ENCODE measurements at regions not wholly inside any gene's neighbourhood (a gene's known extent, or its start where the extent isn't known, plus 50 kb on each side); places are given as distances from the start of the nearest gene placed in this dataset.

GRCh38 chrX:20319054-20319453 is 52.3 kb upstream of the RPS6KA3 start:
- no TSS peak for BruUV-seq (replicated peaks)
- H3K9me3 ChIP-seq (ENCODE audit: insufficient read depth, low read depth): no peaks in the 10 kb centered on the region
- CTCF ChIA-PET: no interaction called here
- no peak overlapping the region for H3K4me2 ChIP-seq
- no peak overlapping the region for H3K4me3 ChIP-seq
- POLR2A ChIA-PET (ENCODE audit: unreplicated experiment): no interaction called here
- no peak overlapping the region for H3K27ac ChIP-seq
- no peaks in the 10 kb centered on the region for H3K4me1 ChIP-seq (replicated peaks; ENCODE audit: insufficient read depth)
- TF ChIP-seq EZH2 (IDR thresholded peaks at IDR 0.05; ENCODE audit: low read depth) (no peak), CTCF (conservative IDR thresholded peaks at IDR 0.05) (no peak)
- H3K36me3 ChIP-seq (ENCODE audit: low read depth): no peaks in the 10 kb centered on the region
- no peaks in the 10 kb centered on the region for H3K27me3 ChIP-seq (ENCODE audit: insufficient read depth, low read depth)
- no peak overlapping the region for H2AFZ ChIP-seq
- H3F3A ChIP-seq (ENCODE audit: insufficient read depth, low read depth): no peaks in the 10 kb centered on the region
- H3K79me2 ChIP-seq (ENCODE audit: low read depth): no peaks in the 10 kb centered on the region
- H3K9me2 ChIP-seq (ENCODE audit: insufficient read depth): no peaks in the 10 kb centered on the region
- H4K20me1 ChIP-seq (ENCODE audit: insufficient read depth): no peaks in the 10 kb centered on the region
- intact Hi-C loops (cut with micrococcal nuclease; ENCODE audit: unreplicated experiment): no loop called here
- no peak for DNase-seq

GRCh38 chrX:20317873-20318272 is 51.2 kb upstream of the RPS6KA3 start:
- intact Hi-C loops (cut with micrococcal nuclease; ENCODE audit: unreplicated experiment): no loop called here
- no peak for DNase-seq
- TF ChIP-seq CTCF (conservative IDR thresholded peaks at IDR 0.05) (no peak), EZH2 (IDR thresholded peaks at IDR 0.05; ENCODE audit: low read depth) (no peak)
- H3K9me3 ChIP-seq (ENCODE audit: insufficient read depth, low read depth): no peaks in the 10 kb centered on the region
- no peaks in the 10 kb centered on the region for H3K9me2 ChIP-seq (ENCODE audit: insufficient read depth)
- ChIA-PET POLR2A (ENCODE audit: unreplicated experiment) (no interaction called here), CTCF (no interaction called here)
- H3F3A ChIP-seq (ENCODE audit: insufficient read depth, low read depth): no peaks in the 10 kb centered on the region
- H4K20me1 ChIP-seq (ENCODE audit: insufficient read depth): no peaks in the 10 kb centered on the region
- no peaks in the 10 kb centered on the region for H3K79me2 ChIP-seq (ENCODE audit: low read depth)
- no peaks in the 10 kb centered on the region for H3K27me3 ChIP-seq (ENCODE audit: insufficient read depth, low read depth)
- no peak overlapping the region for H3K27ac ChIP-seq
- H2AFZ ChIP-seq: no peak overlapping the region
- H3K4me1 ChIP-seq (replicated peaks; ENCODE audit: insufficient read depth): no peaks in the 10 kb centered on the region
- H3K4me3 ChIP-seq: no peak overlapping the region
- no peak overlapping the region for H3K4me2 ChIP-seq
- no TSS peak for BruUV-seq (replicated peaks)
- H3K36me3 ChIP-seq (ENCODE audit: low read depth): no peaks in the 10 kb centered on the region

Data from PC-9 (cell line).